Tibial nerve (tissue), 4 donors: ENCODE measurements at regions not wholly inside any gene's neighbourhood (a gene's known extent, or its start where the extent isn't known, plus 50 kb on each side); places are given as distances from the start of the nearest gene placed in this dataset.
"Not testable (repeated sequence)": the region's sequence is repeated elsewhere in the genome, so short reads cannot be mapped to it uniquely, and the experiment has no call there.

Experiments
- DNase-seq, 2 donors: peaks; one replicate each; pipeline ENCODE4 v3.0.0-alpha.2; 2019; ENCODE audit warnings: low spot score in 2 of 2
- H3K27ac ChIP-seq, 4 donors: fragments of 200-600 bp; sonication (generic) in 3 of 4; one replicate each; pipeline ENCODE4 v1.5.1; 2017 to 2019; ENCODE audit warnings: mild to moderate bottlenecking in 1 of 4
- H3K27me3 ChIP-seq, 2 donors: fragments of 200-600 bp; sonication (generic) in 1 of 2; one replicate each; pipeline versions ENCODE4 v1.5.1 to v1.6.0; 2017 to 2019
- H3K36me3 ChIP-seq, 3 donors: fragments of 200-600 bp; sonication (generic); one replicate each; pipeline ENCODE4 v1.5.1; 2018 to 2019
- H3K4me1 ChIP-seq, 4 donors: fragments of 200-600 bp; sonication (generic) in 3 of 4; one replicate each; pipeline ENCODE4 v1.5.1; 2017 to 2019
- H3K4me3 ChIP-seq, 4 donors: fragments of 200-600 bp; sonication (generic) in 3 of 4; one replicate each; pipeline ENCODE4 v1.5.1; 2017 to 2019; ENCODE audit warnings: mild to moderate bottlenecking in 1 of 4, moderate library complexity in 1 of 4
- H3K9me3 ChIP-seq, 4 donors: fragments of 200-600 bp; sonication (generic) in 3 of 4; one replicate each; pipeline ENCODE4 v1.5.1; 2017 to 2019
- CTCF ChIP-seq, 5 experiments: fragments of 200-600 bp in 3 of 5; fragments of 450-650 bp in 2 of 5; sonication (generic) in 3 of 5; IDR thresholded peaks; one replicate each; pipeline ENCODE4 v1.5.1; 2016 to 2019; ENCODE audit warnings: antibody characterized with exemption in 5 of 5, mild to moderate bottlenecking in 3 of 5, moderate library complexity in 2 of 5
- EP300 ChIP-seq, 2 donors: sonication (generic); formaldehyde crosslinking; IDR thresholded peaks; one replicate each; pipeline ENCODE4 v1.6.1; 2017; ENCODE audit warnings: antibody characterized with exemption in 2 of 2, mild to moderate bottlenecking in 1 of 2
- POLR2A ChIP-seq, 2 donors: fragments of 450-650 bp; IDR thresholded peaks; one replicate each; pipeline ENCODE4 v1.6.1; 2017; ENCODE audit warnings: antibody characterized with exemption in 2 of 2, mild to moderate bottlenecking in 2 of 2, moderate library complexity in 2 of 2
- WGBS, 2 donors: methylation state at CpG; one replicate each; pipeline ENCODE4 v1.1.5; 2018; 5-methylcytosine and 5-hydroxymethylcytosine counted together

- 38 to 45% methylated on average over 2 of the region's 2 CpGs for WGBS, 2 donors
- DNase-seq = no peak
These were observed 782.2 kb upstream of the NUDT12 start for GRCh38 chr5:104344809-104345208.

GRCh38 chr5:104327801-104328200 is 765.2 kb upstream of the NUDT12 start:
- no peaks in the 10 kb centered on the region for H3K27me3 ChIP-seq
- no peak for TF ChIP-seq POLR2A (IDR thresholded peaks at IDR 0.05)
- TF ChIP-seq EP300 (IDR thresholded peaks at IDR 0.05) = no peak
- TF ChIP-seq CTCF (IDR thresholded peaks at IDR 0.05) = no peak

More at GRCh38 chr5:104344809-104345208, 782.2 kb upstream of the NUDT12 start:
- no peaks in the 10 kb centered on the region for H3K27me3 ChIP-seq
- no peaks in the 10 kb centered on the region for H3K9me3 ChIP-seq
- H3K4me3 ChIP-seq = no peak overlapping the region
- TF ChIP-seq EP300 (IDR thresholded peaks at IDR 0.05) = no peak
- no peaks in the 10 kb centered on the region for H3K4me1 ChIP-seq
- no peak overlapping the region for H3K27ac ChIP-seq
- H3K36me3 ChIP-seq = no peaks in the 10 kb centered on the region

GRCh38 chr5:104326966-104327365 is 764.4 kb upstream of the NUDT12 start:
- no peak for DNase-seq
- H3K4me1 ChIP-seq = no peaks in the 10 kb centered on the region
- H3K27me3 ChIP-seq = no peaks in the 10 kb centered on the region
- no peak for TF ChIP-seq EP300 (IDR thresholded peaks at IDR 0.05)
- no peak for TF ChIP-seq CTCF (IDR thresholded peaks at IDR 0.05)
- no peak for TF ChIP-seq POLR2A (IDR thresholded peaks at IDR 0.05)
- no peak overlapping the region for H3K27ac ChIP-seq
- no peaks in the 10 kb centered on the region for H3K36me3 ChIP-seq
- H3K4me3 ChIP-seq = no peak overlapping the region
- no peaks in the 10 kb centered on the region for H3K9me3 ChIP-seq

More at GRCh38 chr5:104327801-104328200, 765.2 kb upstream of the NUDT12 start:
- no peak overlapping the region for H3K27ac ChIP-seq
- H3K4me3 ChIP-seq = no peak overlapping the region
- DNase-seq = no peak
- WGBS, 2 donors = 15 to 24% methylated on average over 1 of the region's 1 CpG
- no peaks in the 10 kb centered on the region for H3K9me3 ChIP-seq
- H3K4me1 ChIP-seq = no peaks in the 10 kb centered on the region
- H3K36me3 ChIP-seq = no peaks in the 10 kb centered on the region

- Histone ChIP-seq H3K4me1 (no peaks in the 10 kb centered on the region), H3K27ac (no peak overlapping the region), H3K9me3 (no peaks in the 10 kb centered on the region), H3K36me3 (no peaks in the 10 kb centered on the region), H3K27me3 (no peaks in the 10 kb centered on the region), H3K4me3 (no peak overlapping the region)
- WGBS, 2 donors = 89 to 100% methylated on average over 2 of the region's 2 CpGs
- DNase-seq = no peak
- TF ChIP-seq POLR2A (IDR thresholded peaks at IDR 0.05) = no peak
These were observed 762.8 kb upstream of the NUDT12 start for GRCh38 chr5:104325356-104325755.

- H3K27me3 ChIP-seq, H3K4me3 ChIP-seq, H3K27ac ChIP-seq, DNase-seq, H3K9me3 ChIP-seq, H3K4me1 ChIP-seq, H3K36me3 ChIP-seq: not testable (repeated sequence)
These were observed 754.1 kb upstream of the NUDT12 start for GRCh38 chr5:104316676-104317075.

- H3K4me3 ChIP-seq = no peak overlapping the region
- TF ChIP-seq CTCF (IDR thresholded peaks at IDR 0.05) (no peak), EP300 (IDR thresholded peaks at IDR 0.05) (no peak), POLR2A (IDR thresholded peaks at IDR 0.05) (no peak)
- H3K9me3 ChIP-seq = peaks cover 0 to 4% (median 0%) of the 10 kb centered on the region in 4 donors
- no peak overlapping the region for H3K27ac ChIP-seq
- WGBS, 2 donors = 54 to 55% methylated on average over 1 of the region's 1 CpG
- H3K36me3 ChIP-seq = no peaks in the 10 kb centered on the region
- no peaks in the 10 kb centered on the region for H3K4me1 ChIP-seq
- no peaks in the 10 kb centered on the region for H3K27me3 ChIP-seq
- DNase-seq = no peak
These were observed 749.9 kb upstream of the NUDT12 start for GRCh38 chr5:104312481-104312880.

GRCh38 chr5:104305602-104306001 is 743.0 kb upstream of the NUDT12 start:
- Histone ChIP-seq H3K4me1 (no peaks in the 10 kb centered on the region), H3K4me3 (no peak overlapping the region), H3K27me3 (no peaks in the 10 kb centered on the region), H3K36me3 (no peaks in the 10 kb centered on the region), H3K27ac (no peak overlapping the region), H3K9me3 (no peaks in the 10 kb centered on the region)
- no peak for DNase-seq
- 62% methylated on average over 1 of the region's 1 CpG for WGBS, 2 donors
- TF ChIP-seq EP300 (IDR thresholded peaks at IDR 0.05) (no peak), POLR2A (IDR thresholded peaks at IDR 0.05) (no peak), CTCF (IDR thresholded peaks at IDR 0.05) (no peak)
